Naive thymus-derived CD4-positive, alpha-beta T cell (primary cell): ENCODE measurements at regions not wholly inside any gene's neighbourhood (a gene's known extent, or its start where the extent isn't known, plus 50 kb on each side); places are given as distances from the start of the nearest gene placed in this dataset.

Source experiments
- ATAC-seq: fragments of 150-1000 bp; cut with Tn5 transposase; 2 replicates; pipeline ENCODE4 v1.10.0; 2021; ENCODE audit warnings: mild to moderate bottlenecking, moderate library complexity
- CTCF ChIA-PET: fragments of 350-600 bp; sonication (Branson Sonifier 250); formaldehyde crosslinking; loops from one replicate; lab custom pipeline; 2021; ENCODE audit warnings: antibody characterized with exemption; lab: Charles Lee
- POLR2A ChIA-PET: fragments of 350-600 bp; sonication (Branson Sonifier 250); formaldehyde crosslinking; loops from one replicate; lab custom pipeline; 2021; ENCODE audit warnings: antibody characterized with exemption, inconsistent platforms; lab: Charles Lee
- DNase-seq, 9 donors: peaks; one replicate each; pipeline versions ENCODE4 v3.0.0 to v3.0.0-alpha.2; 2020 to 2022; ENCODE audit warnings: mixed read lengths in 1 of 9
- H3K27ac ChIP-seq: one replicate; pipeline ENCODE4 v1.7.0; 2013; ENCODE audit warnings: mild to moderate bottlenecking, low read depth, low read length, moderate library complexity
- H3K27me3 ChIP-seq, 2 donors: one replicate each; pipeline ENCODE4 v1.7.0; 2013; ENCODE audit warnings: low read length in 2 of 2, mild to moderate bottlenecking in 2 of 2, moderate library complexity in 2 of 2; ENCODE audit not compliant: control insufficient read depth in 2 of 2, insufficient read depth in 2 of 2
- H3K36me3 ChIP-seq, 3 experiments: 1 replicate in 2 of 3; 2 replicates in 1 of 3; pipeline ENCODE4 v1.7.0; 2013; ENCODE audit warnings: low read length in 3 of 3, mild to moderate bottlenecking in 3 of 3, moderate library complexity in 1 of 3; ENCODE audit not compliant: insufficient read depth in 3 of 3, control insufficient read depth in 2 of 3
- H3K4me1 ChIP-seq, 2 donors: one replicate each; pipeline ENCODE4 v1.7.0; 2013; ENCODE audit warnings: low read length in 2 of 2, mild to moderate bottlenecking in 2 of 2, moderate library complexity in 1 of 2; ENCODE audit not compliant: control insufficient read depth in 2 of 2, insufficient read depth in 2 of 2
- H3K4me3 ChIP-seq: 2 replicates; pipeline ENCODE4 v1.7.0; 2013; ENCODE audit warnings: mild to moderate bottlenecking, low read length
- H3K9me3 ChIP-seq, 3 experiments: 1 replicate in 2 of 3; 2 replicates in 1 of 3; pipeline ENCODE4 v1.7.0; 2013; ENCODE audit warnings: low read length in 3 of 3; ENCODE audit not compliant: control insufficient read depth in 2 of 3
- H3K27ac Mint-ChIP-seq, 9 donors: one replicate each; pipeline ENCODE4 v1.8.0; 2020 to 2022; ENCODE audit warnings: mixed read lengths in 9 of 9, mild to moderate bottlenecking in 8 of 9, moderate library complexity in 5 of 9, inconsistent platforms in 2 of 9
- H3K27me3 Mint-ChIP-seq, 5 donors: one replicate each; pipeline ENCODE4 v1.8.0; 2021 to 2022; ENCODE audit warnings: mixed read lengths in 5 of 5, mild to moderate bottlenecking in 1 of 5
- H3K36me3 Mint-ChIP-seq, 5 donors: one replicate each; pipeline ENCODE4 v1.8.0; 2020 to 2022; ENCODE audit warnings: mixed read lengths in 5 of 5, mild to moderate bottlenecking in 3 of 5, inconsistent platforms in 1 of 5
- H3K4me1 Mint-ChIP-seq, 7 donors: one replicate each; pipeline ENCODE4 v1.8.0; 2020 to 2022; ENCODE audit warnings: mixed read lengths in 7 of 7, mild to moderate bottlenecking in 3 of 7, inconsistent platforms in 1 of 7
- H3K4me3 Mint-ChIP-seq, 10 donors: one replicate each; pipeline ENCODE4 v1.8.0; 2020 to 2022; ENCODE audit warnings: mild to moderate bottlenecking in 10 of 10, mixed read lengths in 10 of 10, moderate library complexity in 6 of 10, inconsistent platforms in 2 of 10
- H3K9me3 Mint-ChIP-seq, 11 donors: one replicate each; pipeline ENCODE4 v1.8.0; 2020 to 2022; ENCODE audit warnings: mixed read lengths in 11 of 11, mild to moderate bottlenecking in 4 of 11, inconsistent platforms in 1 of 11, moderate library complexity in 1 of 11
- intact Hi-C, 2 donors: fragments of 100-400 bp; cut with micrococcal nuclease; formaldehyde crosslinking; loops; one replicate each; pipeline ENCODE4 v1.15.1; 2023

- H3K4me1 Mint-ChIP-seq = no peaks in the 10 kb centered on the region
- intact Hi-C loops = no loop called here
Observed at GRCh38 chr7:132678656-132679055, 102.4 kb upstream of the PLXNA4 start.

DNA sequence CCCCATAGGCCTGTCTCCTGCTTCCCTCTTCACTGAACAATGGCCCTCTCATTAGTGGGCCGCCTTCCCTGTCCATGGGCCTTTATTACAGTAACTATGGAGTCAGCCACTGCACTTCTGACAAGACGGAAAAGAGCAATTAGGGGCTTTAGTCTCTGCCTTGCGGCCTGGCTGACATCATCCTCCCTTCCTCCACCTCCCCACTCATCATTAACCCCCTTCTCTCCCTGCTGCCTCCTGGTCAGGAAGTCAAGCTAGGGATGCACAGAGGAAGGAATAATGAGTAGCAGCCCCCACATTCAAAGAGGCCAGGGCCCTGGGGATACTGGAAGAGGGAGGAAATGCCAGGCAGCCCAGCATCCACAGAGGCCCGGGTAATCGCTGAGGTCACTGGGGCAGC, 101.6 kb upstream of the PLXNA4 start:
- Mint-ChIP-seq H3K36me3 (peaks cover 0 to 7% (median 0%) of the 10 kb centered on the region in 5 donors), H3K4me1 (no peaks in the 10 kb centered on the region), H3K4me3 (no peak overlapping the region), H3K27ac (no peak overlapping the region), H3K9me3 (peaks cover 0 to 9% (median 0%) of the 10 kb centered on the region in 11 donors), H3K27me3 (peaks cover 0 to 3% (median 0%) of the 10 kb centered on the region in 5 donors)
- ChIA-PET CTCF (no interaction called here), POLR2A (no interaction called here)
- Histone ChIP-seq H3K9me3 (no peaks in the 10 kb centered on the region), H3K27me3 (no peaks in the 10 kb centered on the region), H3K27ac (no peak overlapping the region), H3K4me3 (no peak overlapping the region), H3K4me1 (no peaks in the 10 kb centered on the region), H3K36me3 (no peaks in the 10 kb centered on the region)
- intact Hi-C loops = no loop called here
- no peak for ATAC-seq
- no peak for DNase-seq

More at GRCh38 chr7:132678656-132679055, 102.4 kb upstream of the PLXNA4 start:
- peaks cover 0 to 13% (median 0%) of the 10 kb centered on the region in 11 donors for H3K9me3 Mint-ChIP-seq
- no peak overlapping the region for H3K27ac Mint-ChIP-seq
- ChIA-PET CTCF (no interaction called here), POLR2A (no interaction called here)
- Histone ChIP-seq H3K27me3 (no peaks in the 10 kb centered on the region), H3K27ac (no peak overlapping the region), H3K4me1 (no peaks in the 10 kb centered on the region), H3K4me3 (no peak overlapping the region), H3K36me3 (no peaks in the 10 kb centered on the region), H3K9me3 (no peaks in the 10 kb centered on the region)
- ATAC-seq (no peak), DNase-seq (no peak)
- peaks cover 0 to 3% (median 0%) of the 10 kb centered on the region in 5 donors for H3K27me3 Mint-ChIP-seq
- peaks cover 0 to 7% (median 0%) of the 10 kb centered on the region in 5 donors for H3K36me3 Mint-ChIP-seq
- H3K4me3 Mint-ChIP-seq = no peak overlapping the region

DNA sequence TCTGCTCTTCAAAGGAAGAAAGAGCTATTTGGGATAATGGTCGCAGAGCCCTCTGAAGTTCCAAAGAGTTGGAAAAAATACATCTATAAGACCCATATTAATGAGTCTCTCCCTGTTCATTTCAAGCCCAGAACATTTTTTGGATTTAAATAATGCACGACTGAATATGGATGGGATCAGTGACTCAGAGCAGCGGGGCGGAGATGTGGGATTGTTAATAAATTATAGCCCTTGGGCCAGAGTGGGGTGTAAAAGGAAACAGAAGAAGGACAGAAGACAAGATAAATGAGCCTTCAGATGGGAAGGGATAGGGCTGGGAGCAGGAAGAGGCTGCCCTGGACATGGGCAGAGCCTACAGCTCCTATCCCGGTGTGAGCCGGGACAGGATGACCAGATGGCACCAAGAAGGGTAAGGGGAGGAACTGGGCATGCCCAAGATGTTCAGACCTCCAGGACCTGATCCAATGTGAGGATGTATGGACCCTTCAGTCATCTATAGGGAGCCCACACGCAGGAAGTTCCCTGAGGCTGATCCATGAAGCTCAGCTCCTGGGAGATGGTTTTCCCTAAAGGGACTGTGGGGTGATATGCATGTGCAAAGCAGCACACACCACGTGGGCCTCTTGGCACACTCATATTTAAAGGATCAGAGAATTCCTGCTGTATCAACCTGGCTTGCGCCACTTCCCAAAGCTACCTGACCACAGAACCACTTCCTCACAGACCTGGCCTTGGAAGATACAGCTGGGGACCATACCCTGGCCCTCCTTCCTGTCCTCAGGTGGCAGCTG, 96.1 kb upstream of the PLXNA4 start:
- peaks cover 0 to 3% (median 0%) of the 10 kb centered on the region in 5 donors for H3K27me3 Mint-ChIP-seq
- peaks cover 0 to 4% (median 0%) of the 10 kb centered on the region in 5 donors for H3K36me3 Mint-ChIP-seq
- POLR2A ChIA-PET = no interaction called here
- no peaks in the 10 kb centered on the region for H3K4me1 ChIP-seq
- H3K36me3 ChIP-seq = no peaks in the 10 kb centered on the region
- intact Hi-C loops = no loop called here
- H3K27me3 ChIP-seq = no peaks in the 10 kb centered on the region
- CTCF ChIA-PET = no interaction called here
- no peak overlapping the region for H3K4me3 Mint-ChIP-seq
- DNase-seq (no peak), ATAC-seq (no peak)
- no peak overlapping the region for H3K4me3 ChIP-seq
- H3K27ac Mint-ChIP-seq = no peak overlapping the region
- peaks cover 0 to 6% (median 0%) of the 10 kb centered on the region in 11 donors for H3K9me3 Mint-ChIP-seq
- H3K9me3 ChIP-seq = no peaks in the 10 kb centered on the region
- H3K27ac ChIP-seq = no peak overlapping the region
- peaks cover 0 to 7% (median 3%) of the 10 kb centered on the region in 7 donors for H3K4me1 Mint-ChIP-seq

DNA sequence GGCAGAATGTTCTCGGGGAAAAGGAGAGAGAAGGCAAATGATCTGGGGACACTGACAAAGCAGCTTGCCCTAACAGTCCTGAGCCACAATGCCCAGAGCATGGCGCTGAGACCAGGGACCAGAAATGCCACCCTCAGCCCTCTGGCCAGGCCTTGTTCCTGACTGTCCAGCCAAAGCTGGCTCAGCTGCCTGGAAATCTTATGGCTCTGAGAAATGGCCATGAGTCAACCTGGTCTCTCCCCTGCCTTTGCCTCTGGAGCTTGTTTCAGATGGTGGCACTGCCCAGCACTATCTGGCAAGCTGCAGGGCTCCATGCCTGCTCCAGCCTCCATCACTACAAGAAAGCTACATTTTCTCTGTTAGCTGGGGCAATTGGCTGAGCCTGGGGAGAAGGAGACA, 90.5 kb upstream of the PLXNA4 start:
- intact Hi-C loops = loop anchor here in 1 of 2 donors (1.0 kb wide), 1 partner anchor 11 kb away; no protein-coding TSS in a partner anchor
- H3K27ac ChIP-seq = no peak overlapping the region
- Mint-ChIP-seq H3K27ac (peak overlapping the region; percentile 77 to 96 (median 84)), H3K4me3 (peak overlapping the region in 9 of 10 donors; percentile 48 to 82 (median 66)), H3K27me3 (no peaks in the 10 kb centered on the region), H3K9me3 (peaks cover 0 to 12% (median 4%) of the 10 kb centered on the region in 11 donors), H3K36me3 (peaks cover 0 to 12% (median 7%) of the 10 kb centered on the region in 5 donors), H3K4me1 (peaks cover 10 to 19% (median 16%) of the 10 kb centered on the region in 7 donors)
- no peaks in the 10 kb centered on the region for H3K9me3 ChIP-seq
- peaks cover 7 to 15% of the 10 kb centered on the region in 2 donors for H3K4me1 ChIP-seq
- H3K4me3 ChIP-seq = peak overlapping the region; percentile 25
- ChIA-PET CTCF (interaction anchor here (0.6 to 1.5 kb wide), 2 partner anchors 11 to 86 kb away, joined by 3 to 6 read pairs; no protein-coding TSS in a partner anchor), POLR2A (interaction anchor here (1.0 kb wide), 1 partner anchor 13 kb away, joined by 3 read pairs; no protein-coding TSS in a partner anchor)
- H3K27me3 ChIP-seq = no peaks in the 10 kb centered on the region
- ATAC-seq = no peak
- DNase-seq = peak in 1 of 9 donors; percentile 4
- no peaks in the 10 kb centered on the region for H3K36me3 ChIP-seq

DNA sequence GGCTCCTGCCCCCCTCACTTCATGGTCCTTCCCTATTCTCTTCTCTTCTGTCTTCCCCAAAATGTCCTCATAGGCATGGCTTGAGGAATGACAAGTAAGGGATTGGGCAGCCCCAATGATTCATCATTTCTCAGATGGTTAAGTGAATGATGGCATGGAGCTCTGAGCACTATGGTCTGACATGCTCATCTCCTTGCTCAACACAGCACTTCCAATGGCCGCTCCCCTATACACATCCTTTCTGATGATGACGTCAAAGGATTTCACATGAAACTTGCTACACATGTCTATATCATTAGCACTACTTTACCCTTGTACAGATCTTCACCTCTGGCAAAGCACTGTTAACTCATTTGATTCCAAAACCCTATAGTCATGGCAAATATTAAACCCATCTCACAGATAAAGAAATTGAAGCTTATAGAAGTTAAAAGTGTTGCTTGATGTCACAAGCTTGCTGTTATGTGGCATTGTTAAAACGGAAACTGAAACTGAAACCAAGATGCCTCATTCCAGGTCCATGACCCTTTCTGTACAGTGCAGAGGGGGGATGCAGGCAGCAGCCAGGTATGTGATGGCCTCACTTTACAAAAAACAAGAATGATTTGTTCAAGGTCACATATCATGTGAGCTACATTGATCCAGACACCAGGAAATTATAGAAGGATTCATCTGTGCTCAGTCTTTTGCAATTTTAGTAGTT, 90.0 kb upstream of the PLXNA4 start:
- ATAC-seq (peak; percentile 69), DNase-seq (peak in 6 of 9 donors; percentile 12 to 56 (median 38))
- Mint-ChIP-seq H3K4me3 (peak overlapping the region in 9 of 10 donors; percentile 48 to 82 (median 66)), H3K4me1 (peaks cover 10 to 19% (median 16%) of the 10 kb centered on the region in 7 donors), H3K27me3 (no peaks in the 10 kb centered on the region), H3K9me3 (peaks cover 0 to 12% (median 4%) of the 10 kb centered on the region in 11 donors), H3K36me3 (peaks cover 0 to 12% (median 7%) of the 10 kb centered on the region in 5 donors), H3K27ac (peak overlapping the region; percentile 77 to 96 (median 84))
- ChIA-PET POLR2A (interaction anchor here (0.6 to 1.0 kb wide), 2 partner anchors 12 to 263 kb away, joined by 3 read pairs; no protein-coding TSS in a partner anchor), CTCF (interaction anchor here (1.0 to 1.5 kb wide), 3 partner anchors 11 to 105 kb away, joined by 3 to 6 read pairs (median 3); no protein-coding TSS in a partner anchor)
- Histone ChIP-seq H3K36me3 (no peaks in the 10 kb centered on the region), H3K4me3 (peak overlapping the region; percentile 25), H3K27me3 (no peaks in the 10 kb centered on the region), H3K4me1 (peaks cover 7 to 15% of the 10 kb centered on the region in 2 donors), H3K27ac (no peak overlapping the region), H3K9me3 (no peaks in the 10 kb centered on the region)
- intact Hi-C loops = loop anchor here in 1 of 2 donors (1.0 kb wide), 1 partner anchor 11 kb away; no protein-coding TSS in a partner anchor
